Epidermal melanocyte (primary cell): ENCODE measurements at regions not wholly inside any gene's neighbourhood (a gene's known extent, or its start where the extent isn't known, plus 50 kb on each side); places are given as distances from the start of the nearest gene placed in this dataset.
"Not testable (repeated sequence)": the region's sequence is repeated elsewhere in the genome, so short reads cannot be mapped to it uniquely, and the experiment has no call there.

Experiments used
- DNase-seq: peaks from one replicate; pipeline ENCODE4 v3.0.0; 2011; ENCODE audit warnings: low spot score; ENCODE audit not compliant: insufficient read length

DNA sequence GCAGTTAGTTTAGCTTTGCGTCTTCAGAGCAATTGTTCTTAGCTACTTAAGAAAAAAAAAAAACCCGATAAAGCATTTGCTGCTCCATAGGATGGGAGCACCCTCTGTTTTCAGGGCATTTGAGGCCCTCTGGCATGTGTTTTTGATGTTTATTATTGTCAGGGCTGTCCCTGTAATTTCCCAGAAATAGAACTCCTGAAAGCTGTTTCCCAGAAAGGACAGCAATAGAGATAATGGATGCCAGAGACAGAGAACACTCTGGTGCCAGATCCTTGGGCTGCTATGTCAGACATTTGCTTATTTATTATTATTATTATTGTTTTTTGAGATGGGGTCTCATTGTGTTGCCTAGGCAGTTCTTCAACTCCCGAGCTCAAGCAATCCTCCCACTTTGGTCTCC lies 201.3 kb downstream of the ALG10 start:
- DNase-seq, result no peak

DNA sequence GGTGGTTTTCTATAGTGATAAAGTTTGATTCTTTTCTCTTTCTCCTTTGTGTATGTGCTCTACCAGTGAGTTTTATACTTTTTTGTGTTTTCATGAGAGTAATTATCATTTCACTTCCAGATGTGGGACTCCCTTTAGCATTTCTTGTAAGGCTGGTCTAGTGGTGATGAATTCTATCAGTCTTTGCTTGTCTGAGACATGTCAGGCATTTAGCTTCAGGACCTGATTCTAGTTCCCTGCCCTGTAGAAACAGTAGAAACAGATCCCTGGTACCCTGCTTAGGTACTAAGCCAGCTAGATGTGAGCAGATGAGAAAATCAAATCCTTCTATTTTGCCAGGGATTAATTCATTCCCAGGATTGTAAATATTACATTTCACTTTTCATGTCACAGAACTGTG lies 203.7 kb downstream of the ALG10 start:
- DNase-seq, result not testable (repeated sequence)

DNA sequence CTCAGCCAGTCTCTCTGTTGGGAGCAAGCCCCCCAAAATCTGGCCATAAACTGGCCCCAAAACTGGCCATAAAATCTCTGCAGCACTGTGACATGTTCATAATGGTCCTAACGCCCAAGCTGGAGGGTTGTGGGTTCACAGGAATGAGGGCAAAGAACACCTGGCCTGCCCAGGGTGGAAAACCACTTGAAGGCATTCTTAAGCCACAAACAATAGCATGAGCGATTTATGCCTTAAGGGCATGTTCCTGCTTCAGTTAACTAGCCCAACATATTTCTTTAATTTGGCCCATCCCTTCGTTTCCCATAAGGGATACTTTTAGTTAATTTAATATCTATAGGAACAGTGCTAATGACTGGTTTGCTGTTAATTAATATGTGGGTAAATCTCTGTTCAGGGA lies 205.8 kb downstream of the ALG10 start:
- DNase-seq, result not testable (repeated sequence)

DNA sequence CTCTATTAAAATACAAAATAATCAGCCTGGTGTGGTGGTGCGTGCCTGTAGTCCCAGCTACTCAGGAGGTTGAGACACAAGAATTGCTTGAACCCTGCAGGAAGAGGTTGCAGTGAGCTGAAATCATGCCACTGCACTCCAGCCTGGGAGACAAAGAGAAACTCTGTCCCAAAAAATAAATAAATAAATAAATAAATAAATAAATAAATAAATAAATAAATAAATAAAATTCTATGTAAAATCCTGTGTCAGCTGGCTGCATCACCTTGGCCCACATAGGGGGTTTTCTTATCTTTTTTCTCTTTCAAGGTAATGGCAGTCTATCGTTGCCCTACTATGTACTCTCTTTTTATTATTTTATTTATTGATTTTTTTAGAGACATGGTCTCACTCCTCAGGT lies 206.7 kb downstream of the ALG10 start:
- DNase-seq, result not testable (repeated sequence)

DNA sequence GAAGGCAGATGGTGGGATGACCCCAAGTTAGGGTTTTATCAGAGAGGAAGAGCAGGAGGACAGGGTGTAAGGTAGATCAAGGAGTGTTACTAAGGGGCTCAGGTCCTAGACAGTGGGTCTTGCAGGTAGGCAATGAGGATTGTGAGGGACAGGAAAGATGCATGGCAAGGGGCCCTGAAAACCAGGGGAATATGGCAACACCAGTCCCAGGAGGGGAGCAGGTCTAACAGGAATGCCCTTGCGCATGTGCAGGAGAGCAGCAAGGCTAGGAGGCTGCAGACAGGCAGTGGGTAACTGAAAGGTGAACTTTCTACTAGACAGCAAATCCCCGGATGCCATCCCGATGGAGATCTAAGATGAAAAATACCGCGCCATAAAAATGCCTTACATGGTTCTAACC lies 211.3 kb downstream of the ALG10 start:
- DNase-seq, result no peak

DNA sequence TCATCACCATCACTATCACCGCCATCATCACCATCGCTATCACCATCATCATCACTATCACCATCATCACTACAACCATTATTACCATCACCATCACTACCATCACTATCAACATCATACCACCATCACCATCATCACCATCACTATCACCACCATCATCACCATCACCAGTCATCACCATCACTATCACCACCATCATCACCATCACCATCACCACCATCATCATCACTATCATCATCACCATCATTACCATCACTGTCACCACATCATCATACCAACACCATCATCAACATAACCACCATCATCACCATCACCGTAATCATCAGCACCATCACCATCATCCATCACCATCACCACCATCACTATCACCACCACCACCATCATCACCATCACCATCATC lies 213.8 kb downstream of the ALG10 start:
- no peak for DNase-seq

DNA sequence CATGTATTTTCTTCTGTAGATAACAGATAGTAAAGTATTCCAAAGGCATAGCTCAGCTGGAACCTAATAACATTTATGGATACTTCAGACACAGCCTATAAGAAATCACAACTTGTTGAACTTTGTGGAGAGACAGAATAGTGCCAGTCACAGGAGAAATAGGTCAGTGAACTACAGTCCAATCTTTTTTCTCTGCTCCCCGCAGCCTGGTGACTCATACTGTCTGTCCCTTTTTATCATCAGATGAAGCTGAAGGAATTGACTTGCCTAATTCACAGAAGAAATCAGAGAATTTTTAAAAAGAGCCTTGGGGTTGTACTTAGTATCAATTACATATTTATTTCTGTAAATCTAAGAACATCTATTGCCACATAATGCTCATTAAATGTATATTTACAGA lies 222.3 kb downstream of the ALG10 start:
- no peak for DNase-seq

DNA sequence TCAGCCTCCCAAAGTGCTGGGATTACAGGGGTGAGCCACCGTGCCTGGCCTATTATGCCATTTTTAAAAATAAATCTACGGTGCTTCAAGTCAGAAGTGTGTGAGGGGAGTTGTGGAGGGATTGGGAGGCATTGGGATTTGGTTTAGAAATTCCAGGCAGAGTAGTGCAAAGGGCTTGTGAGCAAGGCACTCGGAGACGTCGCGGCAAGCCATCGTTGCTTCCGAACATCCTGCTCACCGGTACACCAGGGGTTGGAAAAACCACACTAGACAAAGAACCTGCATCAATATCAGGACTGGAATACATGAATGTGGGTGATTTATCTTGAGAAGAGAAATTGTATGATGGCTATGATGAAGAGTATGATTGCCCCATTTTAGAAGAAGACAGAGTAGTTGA lies 227.0 kb downstream of the ALG10 start:
- no peak for DNase-seq

DNA sequence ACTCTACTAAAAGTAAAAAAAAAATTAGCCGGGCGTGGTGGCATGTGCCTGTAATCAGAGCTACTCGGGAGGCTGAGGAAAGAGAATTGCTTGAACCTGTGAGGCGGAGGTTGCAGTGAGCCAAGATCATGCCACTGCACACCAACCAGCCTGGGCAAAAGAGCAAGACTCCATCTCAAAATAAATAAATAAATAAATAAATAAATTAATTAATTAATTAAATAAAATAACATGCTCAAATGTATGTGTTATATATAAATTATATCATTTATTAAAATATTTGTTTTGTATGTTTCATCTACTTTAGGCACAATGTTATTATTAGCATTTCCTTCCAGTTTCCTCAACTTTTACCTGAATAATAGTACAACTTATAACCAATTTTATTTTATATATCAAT lies 229.6 kb downstream of the ALG10 start:
- not testable (repeated sequence) for DNase-seq

DNA sequence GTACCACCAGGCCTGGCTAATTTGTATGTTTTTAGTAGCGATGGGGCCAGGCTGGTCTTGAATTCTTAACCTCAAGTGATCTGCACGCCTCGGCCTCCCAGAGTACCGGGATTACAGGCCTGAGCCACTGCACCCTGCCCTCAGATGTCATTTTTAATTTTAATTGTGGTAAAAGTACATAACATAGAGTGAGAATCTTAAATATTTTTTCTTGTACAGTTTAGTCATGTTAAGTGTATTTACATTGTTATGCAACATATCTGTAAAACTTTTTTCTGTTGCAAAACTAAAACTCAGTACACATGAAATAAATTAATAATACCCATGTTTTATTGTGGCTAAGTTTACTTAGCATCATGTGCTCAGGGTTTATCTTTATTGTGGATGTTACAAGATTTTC lies 231.4 kb downstream of the ALG10 start:
- DNase-seq, result no peak

DNA sequence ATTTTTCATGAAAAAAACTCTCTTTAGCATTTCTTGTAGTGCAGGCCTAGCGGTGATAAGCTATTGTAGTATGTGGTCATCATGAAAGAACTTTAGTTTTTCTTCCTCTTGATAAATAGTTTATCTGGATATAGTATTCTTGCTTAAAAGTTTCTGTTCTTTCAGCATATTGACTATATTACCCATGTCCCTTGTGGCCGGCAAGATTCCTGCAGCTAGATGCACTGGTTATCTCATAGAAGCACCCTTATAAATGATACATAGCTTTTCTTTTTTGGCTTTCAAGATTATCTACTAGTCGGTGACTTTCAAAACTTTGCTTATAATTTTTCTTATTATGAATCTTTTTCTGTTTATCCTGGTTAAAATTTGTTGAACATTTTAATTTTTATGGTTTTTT lies 234.8 kb downstream of the ALG10 start:
- DNase-seq, result no peak

DNA sequence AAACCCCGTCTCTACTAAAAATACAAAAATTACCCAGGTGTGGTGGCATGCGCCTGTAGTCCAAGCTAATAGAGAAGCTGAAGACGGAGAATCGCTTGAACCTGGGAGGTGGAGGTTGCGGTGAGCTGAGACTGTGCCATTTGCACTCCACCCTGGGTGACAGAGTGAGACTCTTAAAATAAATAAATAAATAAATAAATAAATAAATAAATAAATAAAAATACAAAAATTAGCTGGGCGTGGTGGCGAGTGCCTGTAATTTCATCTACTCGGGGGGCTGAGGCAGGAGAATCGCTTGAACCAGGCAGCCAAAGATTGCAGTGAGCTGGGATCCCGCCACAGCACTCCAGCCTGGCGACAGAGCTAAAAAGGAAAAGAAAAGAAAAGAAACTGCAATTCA lies 239.8 kb downstream of the ALG10 start:
- DNase-seq, result not testable (repeated sequence)

DNA sequence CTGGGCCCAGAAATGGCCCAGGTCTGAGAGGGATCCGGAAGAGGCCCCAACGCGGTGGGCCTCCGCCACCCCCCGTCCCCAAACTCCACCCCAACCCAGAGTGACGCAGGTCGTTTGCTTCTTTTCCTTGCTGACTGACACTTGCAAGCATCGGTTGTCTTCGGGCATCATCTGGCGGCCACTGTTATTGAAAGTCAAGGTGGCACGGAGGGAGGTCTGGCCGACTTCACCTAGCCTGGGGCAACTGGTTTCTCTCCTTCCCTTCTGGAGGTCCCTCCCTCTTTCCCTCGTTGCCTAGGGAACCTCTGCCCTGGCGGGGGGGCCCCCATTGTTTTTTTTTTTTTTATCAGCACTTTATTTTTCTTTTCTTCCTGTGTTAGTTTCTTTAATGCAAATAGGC lies 241.8 kb downstream of the ALG10 start:
- DNase-seq, result no peak

DNA sequence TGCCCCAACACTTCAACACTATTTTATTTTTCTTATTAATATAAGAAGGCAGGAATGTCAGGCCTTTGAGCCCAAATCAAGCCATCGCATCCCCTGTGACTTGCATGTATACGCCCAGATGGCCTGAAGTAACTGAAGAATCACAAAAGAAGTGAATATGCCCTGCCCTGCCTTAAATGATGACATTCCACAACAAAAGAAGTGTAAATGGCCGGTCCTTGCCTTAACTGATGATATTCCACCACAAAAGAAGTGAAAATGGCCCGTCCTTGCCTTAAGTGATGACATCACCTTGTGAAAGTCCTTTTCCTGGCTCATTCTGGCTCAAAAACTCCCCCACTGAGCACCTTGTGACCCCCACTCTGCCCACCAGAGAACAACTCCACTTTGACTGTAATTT lies 251.4 kb downstream of the ALG10 start:
- DNase-seq, result not testable (repeated sequence)

DNA sequence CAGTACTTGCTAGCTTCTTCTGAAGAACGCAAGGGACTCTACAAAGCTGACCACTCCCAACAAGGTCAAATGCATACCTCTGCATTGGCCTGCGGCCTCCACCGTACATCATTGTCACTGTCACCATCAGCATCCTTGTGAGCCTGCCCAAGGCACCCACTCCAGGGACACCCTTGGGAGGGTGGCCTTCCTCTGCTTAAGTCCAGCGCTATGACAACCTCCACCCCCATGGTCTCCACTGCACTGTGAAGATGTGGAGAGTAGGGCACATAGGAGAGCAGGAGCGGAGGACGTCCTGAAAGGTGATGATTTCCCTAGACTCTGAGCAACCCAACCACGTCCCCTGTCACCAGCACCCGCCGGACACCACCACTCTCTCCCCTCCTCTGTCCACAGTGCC lies 252.8 kb downstream of the ALG10 start:
- DNase-seq, result no peak

DNA sequence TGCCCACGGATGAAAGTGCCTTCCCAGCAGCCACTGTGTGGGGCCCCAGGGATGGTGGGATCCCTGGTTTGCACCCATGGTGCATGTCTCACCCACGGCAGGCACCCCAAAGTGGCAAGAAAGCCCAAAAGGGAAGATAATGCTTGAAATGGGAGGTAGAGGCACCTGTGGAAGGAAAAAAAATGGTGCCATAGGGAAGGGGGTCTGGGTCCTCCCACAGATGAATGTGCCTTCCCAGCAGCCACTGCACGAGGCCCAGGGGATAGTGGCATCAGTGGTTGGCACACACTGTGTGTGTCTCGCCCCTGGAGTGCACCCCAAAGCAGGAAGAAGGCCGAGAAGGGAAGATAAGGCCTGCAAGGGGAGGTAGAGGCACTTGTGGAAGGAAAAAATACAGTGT lies 264.2 kb downstream of the ALG10 start:
- DNase-seq, result no peak

DNA sequence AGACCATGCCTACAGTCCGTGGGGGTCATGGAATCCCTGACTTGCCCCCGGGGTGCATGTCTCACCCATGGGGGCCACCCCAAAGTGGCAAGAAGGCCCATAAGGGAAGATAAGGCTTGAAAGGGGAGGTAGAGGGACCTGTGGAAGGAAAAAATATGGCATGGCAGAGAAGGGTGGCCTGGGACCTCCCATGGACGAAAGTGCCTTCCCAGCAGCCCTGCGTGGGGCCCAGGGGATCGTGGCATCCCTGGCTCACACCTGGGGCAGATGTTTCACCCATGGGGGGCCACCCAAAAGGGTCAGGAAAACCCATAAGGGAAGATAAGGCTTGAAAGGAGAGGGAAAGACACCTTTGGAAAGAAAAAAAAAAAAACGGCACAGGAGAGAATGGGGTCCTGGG lies 264.6 kb downstream of the ALG10 start:
- no peak for DNase-seq

DNA sequence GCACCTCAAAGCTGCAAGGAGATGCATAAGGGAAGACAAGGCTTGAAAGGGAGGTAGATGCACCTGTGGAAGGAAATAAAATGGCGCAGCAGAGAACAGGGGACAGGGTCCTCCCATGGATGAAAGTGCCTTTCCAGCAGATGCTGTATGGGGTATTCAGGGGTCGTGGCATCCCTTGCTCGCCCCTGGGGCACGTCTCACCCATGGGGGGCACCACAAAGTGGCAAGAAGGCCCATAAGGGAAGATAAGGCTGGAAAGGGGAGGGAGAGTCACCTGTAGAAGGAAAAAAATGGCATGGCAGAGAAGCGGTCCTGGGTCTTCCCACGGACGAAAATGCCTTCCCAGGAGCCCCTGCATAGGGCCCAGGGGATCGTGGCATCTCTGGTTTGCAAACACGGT lies 265.1 kb downstream of the ALG10 start:
- no peak for DNase-seq

DNA sequence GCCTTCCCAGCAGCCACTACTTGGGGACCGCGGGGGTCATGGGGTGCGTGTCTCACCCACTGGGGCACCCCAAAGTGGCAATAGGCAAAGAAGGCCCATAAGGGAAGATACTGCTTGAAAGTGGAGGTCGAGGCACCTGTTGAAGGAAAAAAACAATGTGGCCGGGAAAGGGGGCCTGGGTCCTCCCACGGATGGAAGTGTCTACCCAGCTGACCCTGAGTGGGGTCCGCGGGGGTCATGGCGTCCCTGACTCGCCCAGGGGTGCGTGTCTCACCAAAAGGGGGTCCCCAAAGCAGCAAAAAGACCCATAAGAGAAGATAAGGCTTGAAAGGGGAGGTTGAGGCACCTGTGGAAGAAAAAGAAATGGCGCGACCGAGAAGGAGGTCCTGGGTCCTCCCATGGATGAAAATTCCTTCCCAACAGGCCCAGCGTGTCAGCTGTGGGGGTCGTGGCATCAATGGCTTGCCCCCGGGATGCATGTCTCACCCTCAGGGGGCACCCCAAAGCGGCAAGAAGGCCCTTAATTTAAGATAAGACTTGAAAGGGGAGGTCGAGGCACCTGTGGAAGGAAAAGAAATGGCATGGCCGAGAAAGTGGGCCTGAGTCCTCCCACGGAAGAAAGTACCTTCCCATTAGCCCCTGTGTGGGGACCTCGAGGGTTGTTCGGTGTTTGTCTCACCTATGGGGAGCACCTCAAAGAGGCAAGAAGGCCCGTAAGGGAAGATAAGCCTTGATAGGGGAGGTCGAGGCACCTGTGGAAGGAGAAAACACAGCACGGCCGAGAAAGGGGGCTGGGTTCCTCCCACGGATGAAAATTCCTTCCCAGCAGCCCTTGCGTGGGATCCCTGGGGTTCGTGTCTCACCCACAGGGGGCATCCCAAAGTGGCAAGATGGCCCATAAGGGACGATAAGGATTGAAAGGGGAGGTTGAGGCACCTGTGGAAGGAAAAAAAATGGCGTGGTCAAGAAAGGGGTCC lies 266.0 kb downstream of the ALG10 start:
- no peak for DNase-seq

DNA sequence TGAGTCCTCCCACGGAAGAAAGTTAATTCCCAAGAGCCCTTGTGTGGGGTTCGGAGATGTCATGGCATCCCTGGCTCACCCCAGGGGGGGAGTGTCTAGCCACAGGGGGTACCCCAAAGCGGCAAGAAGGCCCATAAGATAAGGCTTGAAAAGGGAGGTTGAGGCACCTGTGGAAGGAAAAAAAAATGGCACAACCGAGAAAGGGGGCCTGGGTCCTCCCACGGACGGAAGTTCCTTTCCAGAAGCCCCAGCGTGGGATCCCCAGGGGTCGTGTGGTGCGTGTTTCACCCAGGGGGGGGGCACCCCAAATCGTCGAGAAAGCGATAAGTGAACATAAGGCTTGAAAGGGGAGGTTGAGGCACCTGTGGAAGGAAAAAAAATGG lies 266.7 kb downstream of the ALG10 start:
- no peak for DNase-seq

DNA sequence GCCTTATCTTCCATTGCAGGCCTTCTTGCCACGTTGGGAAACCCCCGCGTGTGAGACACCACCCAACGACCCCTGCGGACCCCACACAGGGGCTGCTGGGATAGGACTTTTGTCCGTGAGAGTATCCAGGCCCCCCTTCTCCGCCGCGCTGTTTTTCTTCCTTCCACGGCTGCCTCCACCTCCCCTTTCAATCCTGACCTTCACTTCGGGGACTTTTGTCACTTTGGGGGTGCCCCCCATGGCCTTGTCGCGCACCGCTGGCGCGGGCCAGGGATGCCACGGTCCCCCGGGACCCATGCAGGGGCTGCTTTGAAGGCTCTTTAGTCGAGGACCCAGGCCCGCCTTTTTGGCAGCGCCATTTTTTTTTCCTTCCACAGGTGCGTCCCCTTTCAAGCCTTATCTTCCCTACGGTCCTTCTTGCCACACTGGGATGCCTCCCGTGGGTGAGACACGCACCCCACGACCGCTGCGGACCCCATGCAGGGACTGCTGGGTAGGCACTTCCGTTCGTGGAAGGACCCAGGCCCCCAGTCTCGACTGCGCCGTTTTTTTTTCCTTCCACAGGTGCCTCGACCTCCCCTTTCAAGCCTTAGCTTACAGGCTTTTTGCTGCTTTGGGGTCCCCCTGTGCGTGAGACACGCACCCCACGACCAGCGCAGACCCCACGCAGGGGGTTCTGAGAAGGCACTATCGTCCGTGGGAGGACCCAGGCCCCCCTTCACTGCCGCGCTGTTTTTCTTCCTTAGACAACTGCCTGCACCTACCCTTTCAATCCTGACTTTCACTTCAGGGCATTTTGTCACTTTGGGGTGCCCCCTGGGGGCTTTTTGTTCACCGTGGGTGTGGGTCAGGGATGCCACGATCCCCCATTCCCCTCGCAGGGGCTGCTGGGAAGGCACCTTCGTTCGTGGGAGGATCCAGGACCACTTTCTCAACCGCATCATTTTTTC lies 267.4 kb downstream of the ALG10 start:
- DNase-seq, result no peak

DNA sequence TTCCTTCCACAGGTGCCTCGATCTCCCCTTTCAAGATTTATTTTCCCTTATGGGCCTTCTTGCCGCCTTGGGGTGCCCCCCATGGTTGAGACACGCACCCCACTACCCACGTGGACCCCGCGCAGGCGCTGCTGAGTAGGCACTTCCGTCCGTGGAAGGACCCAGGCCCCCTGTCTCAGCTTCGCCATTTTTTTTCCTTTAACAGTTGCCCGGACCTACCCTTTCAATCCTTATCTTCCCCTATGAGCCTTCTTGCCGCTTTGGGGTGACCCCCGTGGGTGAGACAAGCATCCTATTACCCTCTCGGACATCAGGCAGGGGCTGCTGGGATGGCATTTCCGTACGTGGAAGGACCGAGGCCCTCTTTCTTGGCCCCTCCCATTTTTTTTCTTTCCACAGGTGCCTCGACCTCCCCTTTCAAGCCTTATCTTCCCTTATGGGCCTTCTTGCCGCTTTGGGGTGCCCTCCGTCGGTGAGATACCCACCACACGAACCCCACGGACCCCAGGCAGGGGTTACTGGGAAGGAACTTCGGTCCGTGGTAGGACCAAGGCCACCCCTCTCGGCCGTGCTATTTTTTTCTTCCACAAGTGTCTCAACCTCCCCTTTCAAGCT lies 268.2 kb downstream of the ALG10 start:
- DNase-seq, result no peak
